Neural cell (in vitro differentiated cells): ENCODE measurements at regions not wholly inside any gene's neighbourhood (a gene's known extent, or its start where the extent isn't known, plus 50 kb on each side); places are given as distances from the start of the nearest gene placed in this dataset.

Source experiments
- CTCF ChIP-seq: fragments of 450-650 bp; IDR thresholded peaks from 2 replicates; pipeline ENCODE4 v1.5.1; 2014; ENCODE audit warnings: antibody characterized with exemption, mild to moderate bottlenecking, moderate library complexity; ENCODE audit not compliant: poor library complexity, severe bottlenecking
- EZH2 ChIP-seq: fragments of 200-600, 300-800 bp; shearing (Covaris generic), sonication (generic); IDR thresholded peaks from 2 replicates; pipeline ENCODE4 v1.6.1; 2014; ENCODE audit warnings: antibody characterized with exemption, low read length, borderline replicate concordance, mild to moderate bottlenecking; ENCODE audit not compliant: insufficient read depth, poor library complexity, severe bottlenecking
- RAD21 ChIP-seq: fragments of 450-650 bp; conservative IDR thresholded peaks from 2 replicates; pipeline ENCODE4 v1.6.1; 2014; ENCODE audit warnings: antibody characterized with exemption, mild to moderate bottlenecking, moderate library complexity
- REST ChIP-seq: IDR thresholded peaks from 2 replicates; pipeline ENCODE4 v1.6.1; 2012; ENCODE audit warnings: borderline replicate concordance

GRCh38 chr9:91087462-91087759, 274.3 kb downstream of the AUH start:
- TF ChIP-seq EZH2 (no peak), CTCF (no peak), RAD21 (no peak), REST (no peak)
